PC-9 (cell line): ENCODE measurements at regions not wholly inside any gene's neighbourhood (a gene's known extent, or its start where the extent isn't known, plus 50 kb on each side); places are given as distances from the start of the nearest gene placed in this dataset.

ENCODE experiments used
- BruUV-seq: library from RNA; stranded (reverse); fragments of 400-500 nt; replicated peaks from 2 replicates; lab custom pipeline; 2021; lab: Mats Ljungman, UMichigan
- CTCF ChIA-PET: fragments of 300-600 bp; sonication (Branson Sonifier 250); formaldehyde crosslinking; loops from one replicate; lab custom pipeline; 2022; ENCODE audit warnings: antibody characterized with exemption; lab: Charles Lee
- POLR2A ChIA-PET: fragments of 300-600 bp; sonication (Branson Sonifier 250); formaldehyde crosslinking; loops from one replicate; lab custom pipeline; 2022; ENCODE audit warnings: antibody characterized with exemption; ENCODE audit not compliant: unreplicated experiment; lab: Charles Lee
- DNase-seq, 2 experiments: peaks; one replicate each; pipeline versions ENCODE4 v3.0.0 to v3.0.0-alpha.2; 2015 to 2022; ENCODE audit warnings: mixed read lengths in 1 of 2
- H2AFZ ChIP-seq: fragments of 200-600 bp; sonication (generic); 2 replicates; pipeline ENCODE4 v1.8.1; 2017; ENCODE audit warnings: antibody characterized with exemption
- H3F3A ChIP-seq: fragments of 200-600 bp; sonication (generic); 2 replicates; pipeline ENCODE4 v1.8.1; 2017; ENCODE audit warnings: antibody characterized with exemption, mild to moderate bottlenecking, low read depth; ENCODE audit not compliant: insufficient read depth
- H3K27ac ChIP-seq: fragments of 200-600 bp; sonication (generic); 2 replicates; pipeline ENCODE4 v1.6.1; 2016; ENCODE audit warnings: mixed run types
- H3K27me3 ChIP-seq: fragments of 200-600 bp; sonication (generic); 2 replicates; pipeline ENCODE4 v1.6.1; 2016; ENCODE audit warnings: low read depth, mixed run types; ENCODE audit not compliant: insufficient read depth
- H3K36me3 ChIP-seq: fragments of 200-600 bp; sonication (generic); 2 replicates; pipeline ENCODE4 v1.6.1; 2016; ENCODE audit warnings: low read depth, mixed run types
- H3K4me1 ChIP-seq: fragments of 200-600 bp; sonication (generic); replicated peaks from 2 replicates; pipeline ENCODE4 v1.6.1; 2016; ENCODE audit warnings: mixed run types; ENCODE audit not compliant: insufficient read depth
- H3K4me2 ChIP-seq: fragments of 200-600 bp; sonication (generic); 2 replicates; pipeline ENCODE4 v1.6.1; 2017; ENCODE audit warnings: mixed run types
- H3K4me3 ChIP-seq: fragments of 200-600 bp; sonication (generic); 2 replicates; pipeline ENCODE4 v1.6.1; 2016; ENCODE audit warnings: mixed run types
- H3K79me2 ChIP-seq: fragments of 200-600 bp; sonication (generic); 2 replicates; pipeline ENCODE4 v1.6.1; 2017; ENCODE audit warnings: low read depth, mixed run types
- H3K9me2 ChIP-seq: fragments of 200-600 bp; sonication (generic); 2 replicates; pipeline ENCODE4 v1.8.1; 2017; ENCODE audit warnings: mild to moderate bottlenecking; ENCODE audit not compliant: insufficient read depth
- H3K9me3 ChIP-seq: fragments of 200-600 bp; sonication (generic); 2 replicates; pipeline ENCODE4 v1.8.1; 2016; ENCODE audit warnings: low read depth; ENCODE audit not compliant: insufficient read depth
- H4K20me1 ChIP-seq: fragments of 200-600 bp; sonication (generic); 2 replicates; pipeline ENCODE4 v1.8.1; 2017; ENCODE audit not compliant: insufficient read depth
- EZH2 ChIP-seq: fragments of 200-600 bp; sonication (generic); IDR thresholded peaks from 2 replicates; pipeline ENCODE4 v1.8.0; 2017; ENCODE audit warnings: antibody characterized with exemption, low read depth
- intact Hi-C: fragments of 100-400 bp; cut with micrococcal nuclease; formaldehyde crosslinking; loops from one replicate; pipeline ENCODE4 v1.10.0; 2022; ENCODE audit not compliant: unreplicated experiment
- TF ChIP-seq, protein P1 (sequence below): fragments of 200-600 bp; sonication (generic); conservative IDR thresholded peaks from 2 replicates; pipeline ENCODE4 v1.6.1; 2017; ENCODE audit warnings: mixed run types, antibody characterized with exemption, mild to moderate bottlenecking, moderate library complexity

DNA sequence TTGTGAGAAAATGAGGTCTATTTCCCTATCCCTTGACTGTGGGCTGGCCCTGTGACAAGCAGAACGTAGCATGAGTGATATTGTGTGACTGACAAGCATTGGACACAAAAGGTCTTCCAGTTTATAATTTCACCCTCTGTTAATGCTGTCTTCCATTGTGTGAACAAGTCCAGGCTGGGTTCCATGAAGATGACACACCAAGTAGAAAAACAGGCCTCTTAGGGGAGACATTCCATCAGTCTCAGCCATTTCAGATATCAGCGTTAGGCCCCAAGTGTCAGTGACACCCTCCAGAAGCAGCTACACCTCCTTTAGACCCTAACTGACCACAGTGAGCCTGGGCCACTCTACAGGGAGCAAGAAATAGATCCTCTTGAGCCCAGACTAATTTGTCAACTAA, 511.3 kb downstream of the FBXO15 start:
- Histone ChIP-seq H3K36me3 (no peaks in the 10 kb centered on the region), H3K9me2 (no peaks in the 10 kb centered on the region), H3K79me2 (no peaks in the 10 kb centered on the region), H3K9me3 (peaks cover 2% of the 10 kb centered on the region), H2AFZ (0 out of 2 replicates have a peak overlapping the region, but pooled peaks have one; percentile 6), H4K20me1 (no peaks in the 10 kb centered on the region), H3K4me3 (no peak overlapping the region), H3F3A (no peaks in the 10 kb centered on the region), H3K27me3 (no peaks in the 10 kb centered on the region), H3K4me1 (peaks cover 9% of the 10 kb centered on the region; the same call in 1 of the 2 replicates), H3K27ac (no peak overlapping the region), H3K4me2 (no peak overlapping the region)
- ChIA-PET CTCF (no interaction called here), POLR2A (no interaction called here)
- DNase-seq: no peak
- TF ChIP-seq, protein P1, sequence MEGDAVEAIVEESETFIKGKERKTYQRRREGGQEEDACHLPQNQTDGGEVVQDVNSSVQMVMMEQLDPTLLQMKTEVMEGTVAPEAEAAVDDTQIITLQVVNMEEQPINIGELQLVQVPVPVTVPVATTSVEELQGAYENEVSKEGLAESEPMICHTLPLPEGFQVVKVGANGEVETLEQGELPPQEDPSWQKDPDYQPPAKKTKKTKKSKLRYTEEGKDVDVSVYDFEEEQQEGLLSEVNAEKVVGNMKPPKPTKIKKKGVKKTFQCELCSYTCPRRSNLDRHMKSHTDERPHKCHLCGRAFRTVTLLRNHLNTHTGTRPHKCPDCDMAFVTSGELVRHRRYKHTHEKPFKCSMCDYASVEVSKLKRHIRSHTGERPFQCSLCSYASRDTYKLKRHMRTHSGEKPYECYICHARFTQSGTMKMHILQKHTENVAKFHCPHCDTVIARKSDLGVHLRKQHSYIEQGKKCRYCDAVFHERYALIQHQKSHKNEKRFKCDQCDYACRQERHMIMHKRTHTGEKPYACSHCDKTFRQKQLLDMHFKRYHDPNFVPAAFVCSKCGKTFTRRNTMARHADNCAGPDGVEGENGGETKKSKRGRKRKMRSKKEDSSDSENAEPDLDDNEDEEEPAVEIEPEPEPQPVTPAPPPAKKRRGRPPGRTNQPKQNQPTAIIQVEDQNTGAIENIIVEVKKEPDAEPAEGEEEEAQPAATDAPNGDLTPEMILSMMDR: no peak
- TF ChIP-seq EZH2: no peak
- no TSS peak for BruUV-seq
- intact Hi-C loops: no loop called here

DNA sequence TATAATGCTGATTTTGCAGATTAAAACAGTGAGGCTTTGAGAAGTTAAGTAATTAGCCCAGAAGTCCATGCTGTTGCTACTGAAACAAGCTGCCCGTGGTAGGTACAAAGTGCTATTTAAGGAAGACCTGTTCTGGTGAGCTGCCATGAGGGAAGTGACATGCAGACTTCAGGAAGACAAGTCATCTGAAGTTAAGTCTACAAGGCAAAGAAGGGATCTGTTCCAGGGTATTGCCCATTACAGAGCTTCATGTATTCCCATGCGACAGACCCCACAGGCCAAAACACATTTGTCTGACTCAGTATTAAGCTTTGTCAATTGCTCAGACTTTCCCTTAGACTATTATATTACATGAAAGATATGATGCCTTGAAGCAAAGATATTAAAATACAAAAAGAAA, 520.8 kb downstream of the FBXO15 start:
- no peak overlapping the region for H3K4me3 ChIP-seq
- BruUV-seq: no TSS peak
- no peaks in the 10 kb centered on the region for H4K20me1 ChIP-seq
- H3K4me2 ChIP-seq: no peak overlapping the region
- H3K36me3 ChIP-seq: no peaks in the 10 kb centered on the region
- no peaks in the 10 kb centered on the region for H3K4me1 ChIP-seq
- ChIA-PET CTCF (no interaction called here), POLR2A (interaction anchor here (0.6 kb wide), 1 partner anchor 578 kb away, joined by 18 read pairs; no protein-coding TSS in a partner anchor)
- DNase-seq: no peak
- H3F3A ChIP-seq: no peaks in the 10 kb centered on the region
- no peak overlapping the region for H3K27ac ChIP-seq
- H3K27me3 ChIP-seq: no peaks in the 10 kb centered on the region
- H3K9me3 ChIP-seq: no peaks in the 10 kb centered on the region
- no peaks in the 10 kb centered on the region for H3K9me2 ChIP-seq
- no peak overlapping the region for H2AFZ ChIP-seq
- TF ChIP-seq, protein P1: no peak
- no peak for TF ChIP-seq EZH2
- intact Hi-C loops: no loop called here
- no peaks in the 10 kb centered on the region for H3K79me2 ChIP-seq

DNA sequence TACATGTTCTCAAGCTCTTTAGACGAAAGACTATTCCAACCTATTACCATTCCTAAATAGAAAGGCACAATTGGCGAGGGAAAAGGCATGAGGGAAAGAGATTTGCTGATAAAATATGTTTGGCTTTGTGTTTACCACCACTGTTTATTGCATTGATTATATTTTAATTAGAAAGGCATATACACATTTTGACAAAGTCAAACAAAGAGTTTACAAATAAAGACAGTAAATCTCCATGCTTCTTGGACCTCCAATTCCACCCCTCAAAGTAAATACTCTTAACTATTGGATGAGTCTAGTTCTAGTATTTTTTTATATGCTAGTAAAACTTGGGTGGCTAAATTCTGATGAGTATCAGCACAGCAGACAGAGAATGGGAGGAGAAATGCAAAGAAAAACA, 521.4 kb downstream of the FBXO15 start:
- Histone ChIP-seq H3K27ac (no peak overlapping the region), H3K4me3 (no peak overlapping the region), H3K4me2 (no peak overlapping the region), H3K9me3 (no peaks in the 10 kb centered on the region), H3K27me3 (no peaks in the 10 kb centered on the region), H3F3A (no peaks in the 10 kb centered on the region), H2AFZ (no peak overlapping the region), H4K20me1 (no peaks in the 10 kb centered on the region), H3K4me1 (no peaks in the 10 kb centered on the region), H3K79me2 (no peaks in the 10 kb centered on the region), H3K9me2 (no peaks in the 10 kb centered on the region), H3K36me3 (no peaks in the 10 kb centered on the region)
- no peak for DNase-seq
- CTCF ChIA-PET: no interaction called here
- no TSS peak for BruUV-seq
- POLR2A ChIA-PET: no interaction called here
- no peak for TF ChIP-seq EZH2
- TF ChIP-seq, protein P1: no peak
- intact Hi-C loops: no loop called here
